ENCODE measurements at regions not wholly inside any gene's neighbourhood (a gene's known extent, or its start where the extent isn't known, plus 50 kb on each side); places are given as distances from the start of the nearest gene placed in this dataset.

GRCh38 chrX:106220177-106220576, 52.1 kb downstream of the PWWP3B start:
- Histone ChIP-seq H2BK120ac (ENCODE audit: insufficient read depth, low read length, poor library complexity) (no peak overlapping the region), H3K4me3 (ENCODE audit: low read depth, low read length) (no peak overlapping the region), H4K12ac (ENCODE audit: low read depth, low read length) (no peak overlapping the region), H2BK5ac (ENCODE audit: low read depth, low read length, poor library complexity) (no peak overlapping the region), H2BK12ac (ENCODE audit: low read length) (no peak overlapping the region), H3K27ac (ENCODE audit: low read depth, low read length) (no peak overlapping the region), H4K91ac (ENCODE audit: low read depth, low read length) (no peak overlapping the region), H2AK5ac (ENCODE audit: low read length) (no peak overlapping the region), H3K4me1 (ENCODE audit: control insufficient read depth in 1 of 2, insufficient read depth in 2 of 2, low read length in 2 of 2) (no peaks in the 10 kb centered on the region), H3K36me3 (ENCODE audit: control insufficient read depth in 1 of 2, insufficient read depth in 2 of 2, low read length in 2 of 2) (no peaks in the 10 kb centered on the region), H3K27me3 (ENCODE audit: insufficient read depth, low read length) (no peaks in the 10 kb centered on the region), H3K4me2 (ENCODE audit: low read length) (no peak overlapping the region), H4K8ac (ENCODE audit: low read depth, low read length) (no peak overlapping the region), H3K23ac (ENCODE audit: low read length) (no peak overlapping the region), H3K9ac (ENCODE audit: low read length) (no peak overlapping the region), H2AFZ (ENCODE audit: insufficient read depth, low read length, poor library complexity) (no peak overlapping the region), H3K4ac (ENCODE audit: low read depth, low read length) (no peak overlapping the region), H3K9me3 (ENCODE audit: insufficient read depth, low read depth, low read length) (no peaks in the 10 kb centered on the region), H3K14ac (ENCODE audit: low read length) (no peak overlapping the region), H3K79me2 (ENCODE audit: control insufficient read depth, insufficient read depth, low read length, poor library complexity) (no peaks in the 10 kb centered on the region), H3K18ac (ENCODE audit: low read length) (no peak overlapping the region), H3K79me1 (ENCODE audit: low read length) (no peaks in the 10 kb centered on the region)
- no CpG with 5 or more reads among the region's 2 CpGs for WGBS (ENCODE audit: extremely low coverage, insufficient coverage, insufficient read length)
- peak in 1 of 2 donors; percentile 19 for DNase-seq

GRCh38 chrX:106243376-106243775, 75.3 kb downstream of the PWWP3B start:
- H3K4me3 ChIP-seq (ENCODE audit: low read depth, low read length): no peak overlapping the region
- H4K91ac ChIP-seq (ENCODE audit: low read depth, low read length): no peak overlapping the region
- no peaks in the 10 kb centered on the region for H3K4me1 ChIP-seq (ENCODE audit: control insufficient read depth in 1 of 2, insufficient read depth in 2 of 2, low read length in 2 of 2)
- H3K23ac ChIP-seq (ENCODE audit: low read length): no peak overlapping the region
- no peaks in the 10 kb centered on the region for H3K9me3 ChIP-seq (ENCODE audit: insufficient read depth, low read depth, low read length)
- H3K4me2 ChIP-seq (ENCODE audit: low read length): no peak overlapping the region
- no peak overlapping the region for H2BK120ac ChIP-seq (ENCODE audit: insufficient read depth, low read length, poor library complexity)
- H3K36me3 ChIP-seq (ENCODE audit: control insufficient read depth in 1 of 2, insufficient read depth in 2 of 2, low read length in 2 of 2): no peaks in the 10 kb centered on the region
- H3K79me2 ChIP-seq (ENCODE audit: control insufficient read depth, insufficient read depth, low read length, poor library complexity): no peaks in the 10 kb centered on the region
- no peak overlapping the region for H3K9ac ChIP-seq (ENCODE audit: low read length)
- no peak overlapping the region for H4K8ac ChIP-seq (ENCODE audit: low read depth, low read length)
- H2AFZ ChIP-seq (ENCODE audit: insufficient read depth, low read length, poor library complexity): no peak overlapping the region
- H2BK5ac ChIP-seq (ENCODE audit: low read depth, low read length, poor library complexity): no peak overlapping the region
- no peak overlapping the region for H3K4ac ChIP-seq (ENCODE audit: low read depth, low read length)
- no peak overlapping the region for H3K27ac ChIP-seq (ENCODE audit: low read depth, low read length)
- no peak overlapping the region for H4K12ac ChIP-seq (ENCODE audit: low read depth, low read length)
- no peak overlapping the region for H2BK12ac ChIP-seq (ENCODE audit: low read length)
- peak in 1 of 2 donors; percentile 41 for DNase-seq
- H3K79me1 ChIP-seq (ENCODE audit: low read length): no peaks in the 10 kb centered on the region
- no peak overlapping the region for H3K14ac ChIP-seq (ENCODE audit: low read length)
- H3K27me3 ChIP-seq (ENCODE audit: insufficient read depth, low read length): no peaks in the 10 kb centered on the region
- H2AK5ac ChIP-seq (ENCODE audit: low read length): no peak overlapping the region
- H3K18ac ChIP-seq (ENCODE audit: low read length): no peak overlapping the region

- H3K14ac ChIP-seq (ENCODE audit: low read length): no peak overlapping the region
- no peak overlapping the region for H3K27ac ChIP-seq (ENCODE audit: low read depth, low read length)
- DNase-seq: no peak
- no peaks in the 10 kb centered on the region for H3K79me2 ChIP-seq (ENCODE audit: control insufficient read depth, insufficient read depth, low read length, poor library complexity)
- no peak overlapping the region for H3K9ac ChIP-seq (ENCODE audit: low read length)
- H3K4me2 ChIP-seq (ENCODE audit: low read length): no peak overlapping the region
- H2BK120ac ChIP-seq (ENCODE audit: insufficient read depth, low read length, poor library complexity): no peak overlapping the region
- H3K9me3 ChIP-seq (ENCODE audit: insufficient read depth, low read depth, low read length): no peaks in the 10 kb centered on the region
- H3K18ac ChIP-seq (ENCODE audit: low read length): no peak overlapping the region
- no CpG with 5 or more reads among the region's 3 CpGs for WGBS (ENCODE audit: extremely low coverage, insufficient coverage, insufficient read length)
- no peaks in the 10 kb centered on the region for H3K79me1 ChIP-seq (ENCODE audit: low read length)
- H4K8ac ChIP-seq (ENCODE audit: low read depth, low read length): no peak overlapping the region
- no peak overlapping the region for H3K4me3 ChIP-seq (ENCODE audit: low read depth, low read length)
- H4K91ac ChIP-seq (ENCODE audit: low read depth, low read length): no peak overlapping the region
- H3K4me1 ChIP-seq (ENCODE audit: control insufficient read depth in 1 of 2, insufficient read depth in 2 of 2, low read length in 2 of 2): no peaks in the 10 kb centered on the region
- no peak overlapping the region for H3K23ac ChIP-seq (ENCODE audit: low read length)
- H2BK12ac ChIP-seq (ENCODE audit: low read length): no peak overlapping the region
- H3K4ac ChIP-seq (ENCODE audit: low read depth, low read length): no peak overlapping the region
- H2AK5ac ChIP-seq (ENCODE audit: low read length): no peak overlapping the region
- H2AFZ ChIP-seq (ENCODE audit: insufficient read depth, low read length, poor library complexity): no peak overlapping the region
- no peak overlapping the region for H4K12ac ChIP-seq (ENCODE audit: low read depth, low read length)
- H3K36me3 ChIP-seq (ENCODE audit: control insufficient read depth in 1 of 2, insufficient read depth in 2 of 2, low read length in 2 of 2): no peaks in the 10 kb centered on the region
- H2BK5ac ChIP-seq (ENCODE audit: low read depth, low read length, poor library complexity): no peak overlapping the region
- H3K27me3 ChIP-seq (ENCODE audit: insufficient read depth, low read length): no peaks in the 10 kb centered on the region
These were observed 78.4 kb downstream of the PWWP3B start for GRCh38 chrX:106246511-106246910.

GRCh38 chrX:106247162-106247561, 79.1 kb downstream of the PWWP3B start:
- no peaks in the 10 kb centered on the region for H3K79me2 ChIP-seq (ENCODE audit: control insufficient read depth, insufficient read depth, low read length, poor library complexity)
- no peak overlapping the region for H3K23ac ChIP-seq (ENCODE audit: low read length)
- no peak overlapping the region for H2BK5ac ChIP-seq (ENCODE audit: low read depth, low read length, poor library complexity)
- H4K91ac ChIP-seq (ENCODE audit: low read depth, low read length): no peak overlapping the region
- no peaks in the 10 kb centered on the region for H3K9me3 ChIP-seq (ENCODE audit: insufficient read depth, low read depth, low read length)
- no peak overlapping the region for H3K9ac ChIP-seq (ENCODE audit: low read length)
- no peak overlapping the region for H2BK12ac ChIP-seq (ENCODE audit: low read length)
- no peaks in the 10 kb centered on the region for H3K36me3 ChIP-seq (ENCODE audit: control insufficient read depth in 1 of 2, insufficient read depth in 2 of 2, low read length in 2 of 2)
- no peak for DNase-seq
- no peak overlapping the region for H3K4me2 ChIP-seq (ENCODE audit: low read length)
- no peak overlapping the region for H3K18ac ChIP-seq (ENCODE audit: low read length)
- H2BK120ac ChIP-seq (ENCODE audit: insufficient read depth, low read length, poor library complexity): no peak overlapping the region
- H3K4me3 ChIP-seq (ENCODE audit: low read depth, low read length): no peak overlapping the region
- H3K4me1 ChIP-seq (ENCODE audit: control insufficient read depth in 1 of 2, insufficient read depth in 2 of 2, low read length in 2 of 2): no peaks in the 10 kb centered on the region
- no peaks in the 10 kb centered on the region for H3K79me1 ChIP-seq (ENCODE audit: low read length)
- no peak overlapping the region for H3K14ac ChIP-seq (ENCODE audit: low read length)
- no peak overlapping the region for H3K4ac ChIP-seq (ENCODE audit: low read depth, low read length)
- H4K12ac ChIP-seq (ENCODE audit: low read depth, low read length): no peak overlapping the region
- no peak overlapping the region for H4K8ac ChIP-seq (ENCODE audit: low read depth, low read length)
- H2AFZ ChIP-seq (ENCODE audit: insufficient read depth, low read length, poor library complexity): no peak overlapping the region
- no peaks in the 10 kb centered on the region for H3K27me3 ChIP-seq (ENCODE audit: insufficient read depth, low read length)
- no peak overlapping the region for H3K27ac ChIP-seq (ENCODE audit: low read depth, low read length)
- H2AK5ac ChIP-seq (ENCODE audit: low read length): no peak overlapping the region
